Inflammatory macrophage (primary cell): ENCODE measurements at regions not wholly inside any gene's neighbourhood (a gene's known extent, or its start where the extent isn't known, plus 50 kb on each side); places are given as distances from the start of the nearest gene placed in this dataset.
"Not testable (repeated sequence)": the region's sequence is repeated elsewhere in the genome, so short reads cannot be mapped to it uniquely, and the experiment has no call there.

Experiments
- DNase-seq, 2 donors: peaks; one replicate each; pipeline ENCODE4 v3.0.0-alpha.2; 2020 to 2022

DNA sequence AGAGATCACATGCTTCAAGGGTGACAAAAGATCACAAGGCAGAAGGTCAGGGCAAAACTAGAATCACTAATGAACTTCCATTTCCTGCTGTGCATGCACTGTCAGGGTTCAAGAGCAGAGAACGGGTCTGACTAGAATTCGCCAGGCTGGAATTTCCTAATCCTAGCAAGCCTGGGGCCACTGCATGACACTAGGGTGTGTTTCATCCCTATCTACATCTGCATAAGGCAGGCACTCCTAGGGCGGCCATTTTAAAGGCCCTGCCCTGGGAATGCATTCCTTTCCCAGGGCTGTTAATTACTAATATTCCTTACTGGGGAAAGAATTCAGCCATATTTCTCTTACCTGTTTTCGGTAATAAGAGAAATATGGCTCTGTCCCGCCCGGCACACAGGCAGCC, 734.1 kb downstream of the TFAP2A start:
- not testable (repeated sequence) for DNase-seq

DNA sequence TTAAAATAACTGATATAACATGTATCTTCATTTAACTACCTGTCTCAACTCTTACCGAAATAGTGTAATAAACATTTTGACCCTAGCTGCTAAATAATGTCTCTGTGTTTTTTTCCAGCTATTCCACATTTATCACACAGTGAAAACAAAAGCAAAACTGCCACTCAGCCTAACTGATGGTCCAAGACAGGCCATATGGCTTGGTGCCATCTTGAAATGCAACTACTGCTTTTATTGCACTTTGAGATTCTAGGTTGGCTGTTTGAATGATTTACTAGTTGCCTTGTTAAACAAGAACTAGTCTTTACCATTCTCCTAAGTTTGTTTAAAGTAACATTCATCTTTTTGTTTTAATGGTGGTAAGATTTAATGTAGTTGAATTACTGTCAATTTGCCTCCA, 739.8 kb downstream of the TFAP2A start:
- DNase-seq = no peak

DNA sequence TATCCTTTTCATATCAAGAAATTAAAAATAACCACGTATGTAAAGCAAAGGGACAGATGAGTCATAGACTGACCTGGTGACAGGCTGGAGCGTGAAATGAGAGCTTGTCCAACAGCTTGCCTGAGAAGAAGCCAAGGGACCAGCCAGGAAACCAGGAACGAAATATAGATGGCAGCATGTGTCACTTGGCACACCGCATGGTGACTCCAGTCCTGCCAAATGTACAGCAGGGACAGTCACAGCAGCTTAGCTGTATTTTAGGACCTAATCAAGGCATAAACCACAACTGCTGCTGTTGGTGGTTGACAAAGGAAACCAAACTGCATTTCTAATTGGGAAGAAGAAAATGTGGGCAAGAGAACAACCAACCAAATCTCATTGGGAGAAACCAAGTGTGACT, 755.0 kb downstream of the TFAP2A start:
- no peak for DNase-seq

DNA sequence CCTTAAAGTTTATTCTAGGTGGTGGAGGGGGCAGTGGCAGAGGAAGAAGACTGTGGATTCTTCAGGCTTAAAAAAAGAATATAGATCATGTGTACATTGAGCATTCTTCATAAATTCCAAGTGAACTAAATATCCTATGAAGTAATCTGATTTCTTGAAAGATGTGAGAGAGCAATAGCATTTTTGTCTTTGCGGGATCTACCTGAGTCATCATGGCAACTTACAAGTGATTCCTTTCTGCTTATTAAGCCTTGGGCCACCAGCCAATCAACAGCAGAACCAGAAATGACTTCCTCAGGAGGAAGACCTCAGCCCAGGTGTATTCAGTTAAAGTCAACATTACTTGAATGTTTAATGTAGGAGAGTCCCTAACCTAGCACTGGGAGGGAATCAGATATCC, 756.9 kb downstream of the TFAP2A start:
- no peak for DNase-seq

DNA sequence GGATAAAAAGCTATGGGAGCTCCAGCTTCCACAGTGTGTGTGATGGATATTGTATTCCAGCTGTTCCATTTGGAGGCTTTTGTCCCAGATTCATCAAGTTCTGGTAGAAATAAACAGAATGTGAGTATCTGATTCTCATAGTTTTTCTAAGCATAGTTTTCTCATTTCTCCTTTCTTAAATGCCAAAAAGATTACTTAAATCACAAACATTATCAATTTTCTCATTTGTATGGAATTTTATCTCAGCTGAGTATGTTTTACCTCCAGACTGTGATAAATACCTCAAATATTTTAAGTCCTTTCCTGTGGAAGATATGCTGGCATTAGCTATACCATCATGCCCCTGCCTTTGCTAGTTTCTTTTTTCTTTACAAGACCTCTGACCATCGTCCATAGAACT, 767.3 kb downstream of the TFAP2A start:
- DNase-seq = no peak

DNA sequence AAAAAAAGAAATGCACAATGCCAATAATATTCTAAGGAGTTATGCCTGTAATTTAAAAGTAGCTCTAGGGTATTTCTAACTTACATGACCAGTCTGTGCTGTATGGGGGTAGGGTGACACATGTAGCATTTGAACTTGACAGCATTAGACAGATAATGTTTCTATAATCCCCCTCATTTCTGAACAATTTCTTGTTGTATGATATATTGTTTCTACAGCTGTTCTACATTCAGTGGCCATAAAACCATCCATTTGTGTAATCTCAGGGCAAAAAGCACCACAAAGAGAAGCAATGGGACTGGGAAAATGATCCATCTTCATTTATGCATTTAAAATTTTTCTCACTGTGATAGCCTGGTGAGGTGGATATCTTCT, 767.8 kb downstream of the TFAP2A start:
- no peak for DNase-seq

DNA sequence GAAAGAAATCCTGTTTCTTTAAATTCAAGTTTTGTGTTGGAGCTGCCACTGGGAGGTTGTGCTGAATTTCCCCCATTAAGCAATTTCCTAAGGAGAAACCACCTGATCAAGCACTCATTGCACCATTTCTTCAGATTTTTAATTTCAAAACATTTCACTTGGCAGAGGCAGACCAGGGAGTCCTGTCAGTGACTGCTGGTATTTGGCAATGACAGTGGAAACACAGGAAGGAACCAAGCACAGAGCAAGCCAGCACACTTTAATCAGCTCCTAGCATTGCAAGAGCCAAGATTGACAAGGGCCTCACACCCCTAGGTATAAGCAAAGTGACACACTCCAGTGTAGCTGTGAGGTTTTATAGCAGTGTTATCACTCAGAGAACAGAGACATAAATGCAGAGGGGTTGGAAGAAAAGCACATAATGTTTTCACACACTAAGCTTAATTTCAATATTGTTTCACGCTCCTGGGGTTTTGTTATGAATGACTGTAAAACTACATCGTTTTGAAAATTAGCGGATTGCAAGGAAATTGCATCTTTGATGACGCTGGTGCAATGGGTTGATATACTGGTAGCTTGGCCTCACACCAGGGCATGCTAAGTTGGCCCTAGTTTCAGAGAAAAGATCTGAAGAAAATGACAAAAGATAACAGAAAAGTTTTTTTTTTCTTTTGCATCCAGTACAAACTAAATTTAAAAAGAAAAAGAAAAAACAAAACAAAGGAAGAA, 768.4 kb downstream of the TFAP2A start:
- DNase-seq = peak; percentile 38 to 67

DNA sequence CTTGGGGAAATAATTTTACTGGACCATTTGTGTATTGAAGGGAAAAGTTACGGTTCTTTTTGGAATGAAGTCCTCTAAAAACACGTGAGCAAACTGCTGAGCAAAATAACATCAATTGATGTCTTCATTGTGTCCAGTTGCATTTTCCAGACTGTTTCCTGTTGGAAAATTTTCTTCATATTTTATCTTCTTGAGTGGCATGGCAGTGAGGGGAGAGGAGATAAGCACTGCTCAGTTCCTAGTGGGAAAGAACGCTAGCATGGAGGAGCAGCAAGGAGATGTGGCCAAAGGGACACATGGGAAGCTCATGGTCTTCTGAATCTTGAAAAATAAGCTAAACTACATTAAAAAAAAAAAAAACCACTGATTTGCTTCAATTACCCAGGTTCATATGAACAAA, 776.0 kb downstream of the TFAP2A start:
- DNase-seq = no peak

DNA sequence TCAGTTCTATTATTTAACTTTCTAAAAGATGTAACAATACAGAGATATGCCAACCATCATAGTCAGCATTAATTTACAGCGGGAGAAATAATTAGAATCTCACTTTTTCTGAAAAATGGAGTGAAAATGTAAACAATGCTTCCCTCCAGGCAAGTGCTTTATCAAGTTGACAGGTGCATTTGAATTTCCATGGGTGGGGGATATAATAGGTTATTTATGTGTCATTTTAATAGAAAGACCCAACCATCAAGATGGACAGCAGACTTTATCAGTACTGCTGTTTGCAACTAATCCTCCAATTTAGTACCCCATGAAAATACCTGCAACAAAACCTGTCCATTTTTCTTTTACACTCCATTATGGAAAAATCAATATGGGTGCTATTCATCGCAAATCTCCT, 780.1 kb downstream of the TFAP2A start:
- no peak for DNase-seq

DNA sequence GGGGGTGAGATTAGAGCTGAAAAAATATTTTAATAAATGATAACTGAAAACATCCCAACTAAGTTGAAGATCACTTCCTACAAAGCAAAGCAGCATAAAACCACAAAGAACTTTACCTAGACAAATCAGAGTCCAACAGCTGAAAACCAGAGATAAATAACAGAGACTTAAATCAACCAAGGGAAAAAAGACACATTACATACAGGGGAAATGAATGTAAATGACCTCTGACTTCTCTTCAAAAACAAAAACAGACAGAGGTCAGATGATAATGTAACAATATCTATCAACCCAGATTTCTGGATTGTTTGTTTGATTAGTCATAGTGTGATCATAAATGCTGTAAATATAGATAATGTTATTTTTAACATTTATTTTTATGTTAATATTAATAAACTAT, 782.8 kb downstream of the TFAP2A start:
- DNase-seq = no peak

DNA sequence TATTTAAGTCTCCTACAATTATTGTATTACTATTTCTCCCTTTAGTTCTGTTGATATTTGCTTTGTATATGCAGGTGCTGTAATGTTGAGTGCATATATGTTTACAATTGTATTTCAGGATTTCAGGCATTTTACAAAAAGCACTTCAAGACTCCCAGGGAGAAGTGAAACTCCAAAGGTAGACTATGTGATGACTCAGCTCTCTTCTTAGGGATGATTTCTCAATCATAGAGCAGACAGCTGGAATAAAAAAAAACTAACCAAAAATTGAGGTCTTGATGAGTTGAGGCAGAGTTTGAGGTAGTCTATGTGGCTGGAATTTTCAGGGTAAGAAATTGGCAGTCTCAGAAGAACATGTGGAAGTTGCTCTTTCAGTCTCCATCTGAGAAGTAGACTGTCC, 786.1 kb downstream of the TFAP2A start:
- DNase-seq = no peak

DNA sequence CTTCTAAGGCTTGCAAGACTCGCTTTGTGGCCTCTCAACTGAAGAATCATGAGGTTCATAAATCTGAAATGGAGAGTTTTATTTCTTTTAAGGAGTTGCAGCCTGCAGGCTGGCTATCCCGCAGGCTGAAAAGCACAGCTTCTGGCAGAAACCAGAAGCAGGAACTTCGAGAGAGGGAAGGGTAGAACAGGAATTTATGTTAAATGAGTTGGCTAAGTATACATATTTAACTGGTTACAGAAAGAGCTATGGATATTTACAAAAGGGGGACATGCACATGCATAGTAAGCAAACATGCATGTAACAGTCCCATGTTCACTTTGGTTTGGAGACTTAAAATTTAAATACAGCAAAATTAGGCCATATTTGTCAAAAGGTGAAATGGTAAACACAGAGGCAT, 787.0 kb downstream of the TFAP2A start:
- no peak for DNase-seq

DNA sequence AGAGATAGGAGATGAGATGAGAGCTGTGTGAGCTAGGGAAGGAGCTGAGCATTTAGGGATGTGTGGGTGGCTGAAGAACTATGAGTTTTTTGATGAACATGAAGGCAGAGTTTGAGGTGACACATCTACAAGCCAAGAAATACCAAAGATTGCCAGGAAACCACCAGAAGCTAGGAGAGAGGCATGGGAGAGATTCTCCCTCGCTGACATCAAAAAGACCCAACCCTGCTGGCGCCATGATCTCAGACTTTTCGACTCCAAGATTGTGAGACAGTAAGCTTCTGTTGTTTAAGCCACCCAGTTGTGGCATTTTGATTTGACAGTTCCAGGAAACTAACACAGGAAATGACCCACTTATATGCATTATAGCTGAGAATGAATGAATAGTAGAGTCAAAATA, 790.9 kb downstream of the TFAP2A start:
- no peak for DNase-seq

DNA sequence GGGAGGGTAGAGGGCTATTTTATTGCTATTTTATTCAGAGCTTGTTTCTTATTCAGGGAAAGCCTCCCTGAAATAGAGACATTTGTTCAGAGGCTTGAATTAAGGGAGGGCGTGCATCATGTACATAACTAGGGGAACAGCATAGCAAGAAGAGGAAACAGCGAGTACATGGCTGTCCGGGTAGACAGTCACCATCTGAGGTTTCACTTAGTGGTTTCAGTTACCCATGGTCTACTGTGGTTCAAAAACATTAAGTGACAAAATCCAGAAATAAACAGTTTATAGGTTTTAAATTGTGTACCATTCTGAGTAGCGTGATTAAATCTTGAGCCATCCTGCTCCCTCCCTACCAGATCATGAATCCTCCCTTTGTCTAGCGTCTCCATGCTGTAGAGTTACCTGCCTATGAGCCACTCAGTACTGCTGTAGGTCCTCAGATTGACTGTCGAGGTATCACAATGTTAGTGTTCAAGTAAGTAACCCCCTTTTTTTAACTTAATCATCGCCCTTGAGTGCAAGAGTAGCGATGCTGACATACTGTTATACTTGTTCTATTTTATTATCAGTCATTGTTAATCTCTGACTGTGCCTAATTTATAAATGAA, 791.5 kb downstream of the TFAP2A start:
- no peak for DNase-seq

DNA sequence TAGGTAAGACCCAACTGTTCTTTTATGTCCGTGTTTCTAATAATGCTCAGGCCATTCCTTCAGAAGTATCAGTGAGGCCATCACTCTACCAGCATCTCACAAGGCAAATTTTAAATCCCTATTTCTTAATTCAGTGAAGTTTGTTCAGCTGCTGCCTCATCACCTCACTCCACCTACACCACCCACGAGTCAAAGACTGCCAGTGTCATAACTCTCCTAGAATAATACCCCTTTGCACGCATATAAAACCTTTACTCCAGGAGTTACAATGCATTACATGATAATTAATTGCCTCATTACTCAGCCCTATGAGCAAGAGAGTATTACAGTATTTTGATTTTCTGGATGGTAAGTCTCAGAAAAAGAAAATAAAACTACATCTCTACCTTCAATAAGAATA, 793.6 kb downstream of the TFAP2A start:
- DNase-seq = no peak

DNA sequence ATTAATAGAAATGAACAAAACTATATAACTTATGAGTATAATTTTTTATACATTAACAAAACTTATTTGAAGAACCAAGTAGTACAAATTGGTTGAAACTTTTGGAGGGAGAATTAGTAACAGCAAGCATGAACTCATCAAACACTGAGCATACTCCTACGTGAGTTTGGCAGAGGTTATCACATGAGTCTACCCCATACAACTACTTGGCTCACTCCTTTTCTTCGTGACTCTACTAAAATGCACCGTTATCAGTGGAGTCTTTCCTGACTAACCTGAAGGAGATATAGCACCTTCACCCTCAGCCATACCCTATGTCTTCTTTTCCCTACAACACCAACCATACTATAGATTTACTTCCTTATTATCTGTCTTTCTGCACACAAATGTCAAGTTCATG, 794.2 kb downstream of the TFAP2A start:
- DNase-seq = no peak

DNA sequence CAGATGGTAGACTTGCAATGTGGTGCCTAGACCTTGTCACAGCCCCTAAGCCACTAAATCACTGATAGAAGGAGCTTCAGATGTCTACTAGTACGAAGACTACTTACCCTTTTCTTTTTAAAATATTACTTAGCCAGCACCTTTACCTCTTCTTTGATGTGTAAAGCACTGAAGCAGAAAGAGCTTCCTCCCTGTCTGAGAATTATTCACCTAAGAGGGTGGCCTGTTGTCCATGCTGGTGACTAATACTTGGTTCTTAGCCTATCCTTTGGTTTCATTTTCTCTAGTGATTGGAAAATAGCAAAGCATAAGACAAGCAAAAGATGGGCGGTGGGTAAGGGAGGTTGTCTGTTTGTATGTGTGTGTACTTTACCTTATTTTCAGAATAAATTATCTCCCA, 794.6 kb downstream of the TFAP2A start:
- DNase-seq = no peak

DNA sequence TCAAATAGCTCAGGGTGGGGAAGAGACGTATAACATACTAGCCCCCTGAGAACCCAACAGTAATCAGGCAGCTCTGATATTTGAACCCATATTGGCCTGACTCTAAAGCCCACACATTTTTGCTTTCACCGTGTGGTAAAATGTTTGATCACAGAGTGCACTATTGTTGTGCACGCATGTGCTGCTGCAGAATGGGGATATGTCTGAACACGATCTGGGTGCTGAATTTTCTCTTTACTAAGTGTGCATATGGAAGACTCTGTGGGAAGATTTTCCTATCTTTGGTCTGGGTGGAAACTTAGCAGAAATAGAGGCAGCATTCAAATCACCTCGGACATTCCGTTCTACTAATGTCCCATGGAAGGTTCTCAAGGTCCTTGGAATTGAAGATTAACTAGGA, 800.1 kb downstream of the TFAP2A start:
- DNase-seq = no peak

DNA sequence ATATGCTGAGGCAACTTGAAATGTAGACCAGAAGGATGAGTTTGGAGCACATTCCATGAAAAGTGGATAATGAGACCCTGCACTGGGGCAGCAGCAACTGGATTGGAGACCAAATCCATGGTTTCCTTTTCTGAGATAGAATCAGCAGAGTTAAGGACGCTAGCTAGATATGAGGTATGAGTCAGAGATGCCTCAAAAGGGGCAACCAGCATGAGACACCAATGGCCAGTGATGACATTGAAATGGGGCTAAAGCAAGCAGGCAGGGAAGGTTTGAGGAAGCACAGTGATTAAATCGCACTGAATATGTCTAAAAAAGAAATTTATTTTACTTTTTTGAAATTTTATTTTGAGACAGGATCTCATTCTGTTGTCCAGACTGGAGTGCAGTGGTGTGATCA, 802.4 kb downstream of the TFAP2A start:
- no peak for DNase-seq

DNA sequence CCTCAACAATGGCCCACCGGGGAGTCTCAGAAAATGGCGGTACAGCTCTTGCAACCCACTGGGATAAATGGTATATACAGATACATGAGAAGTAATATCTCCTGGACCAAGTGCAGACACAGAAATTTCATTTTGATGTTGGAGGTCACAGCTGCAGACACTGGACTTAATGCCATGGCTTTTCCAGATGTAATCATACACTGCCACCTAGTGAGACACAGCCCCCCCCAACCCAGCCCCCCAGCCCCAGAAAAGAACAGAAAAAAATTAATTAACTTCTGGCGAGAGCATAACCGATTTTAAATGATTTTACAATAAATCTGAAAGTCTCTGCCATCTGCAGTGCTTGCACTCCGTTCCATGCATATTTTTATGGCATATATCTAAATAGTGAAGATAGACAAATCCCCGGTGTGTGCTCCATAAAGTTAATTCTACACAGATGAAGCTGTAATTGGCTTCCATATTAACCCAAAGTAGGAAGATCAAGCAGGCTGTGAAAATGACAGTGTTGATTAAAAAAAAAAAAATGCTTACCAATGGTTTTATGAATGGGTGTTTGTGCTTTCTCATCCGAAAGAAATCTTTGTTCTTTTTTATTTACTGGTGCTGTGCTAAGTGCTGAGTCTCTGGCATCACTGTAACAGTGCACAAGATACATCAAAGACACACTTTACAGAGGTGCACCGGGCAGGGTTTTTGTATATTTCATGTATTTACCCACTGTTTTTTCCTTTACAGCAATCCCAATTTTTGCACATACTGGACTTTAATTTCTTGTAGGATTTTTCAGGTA, 804.1 kb downstream of the TFAP2A start:
- no peak for DNase-seq

DNA sequence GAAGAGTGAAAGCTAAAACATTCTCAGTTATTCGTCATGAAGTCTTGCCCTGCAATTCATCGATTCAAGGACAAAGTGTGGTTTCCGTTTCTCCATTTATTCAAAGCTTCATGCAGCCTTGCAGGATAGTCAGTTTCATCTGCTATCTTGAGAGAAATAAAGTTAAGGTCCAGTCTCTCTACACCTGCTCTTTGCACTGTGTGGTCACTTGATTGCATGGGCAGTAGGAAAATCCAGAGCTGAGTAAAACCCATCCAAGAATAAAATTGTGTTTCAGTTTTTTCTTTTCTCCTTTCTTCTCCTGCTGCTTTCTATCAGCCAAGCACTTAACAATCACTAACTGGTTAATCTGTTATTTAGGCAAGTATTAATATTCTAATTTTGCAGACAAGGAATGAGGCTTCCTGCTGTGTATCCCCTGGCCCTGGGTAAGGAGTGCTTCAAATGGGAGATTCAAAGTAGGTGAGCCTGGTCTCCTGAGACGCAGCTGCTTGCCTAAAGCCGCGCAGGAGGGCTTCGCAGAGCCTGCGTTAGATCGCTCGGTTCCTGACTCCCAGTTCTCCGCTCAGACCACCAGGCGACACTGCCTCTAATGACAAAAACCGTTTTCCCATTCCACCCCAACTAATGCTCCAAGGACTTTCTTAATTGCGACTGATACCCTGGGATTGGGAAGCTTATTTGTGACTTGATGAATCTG, 808.3 kb downstream of the TFAP2A start:
- DNase-seq = no peak

DNA sequence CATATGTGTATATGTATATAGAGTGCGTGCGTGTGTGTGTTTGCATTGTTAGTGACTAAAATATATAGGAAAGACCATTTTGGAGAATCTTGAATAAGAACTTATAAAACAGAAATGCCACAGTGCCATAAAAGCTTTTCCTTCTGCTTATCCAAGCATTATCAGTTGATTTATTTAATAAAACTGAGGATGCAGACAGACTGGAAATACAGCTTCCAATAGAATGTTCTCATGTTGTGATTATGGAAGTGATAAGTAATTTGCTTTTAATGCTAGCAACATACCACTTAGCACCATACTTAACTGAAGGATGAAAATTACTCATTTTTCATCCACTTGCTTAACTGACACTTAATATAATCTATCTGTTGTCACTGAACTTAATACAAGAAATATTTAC, 820.1 kb downstream of the TFAP2A start:
- no peak for DNase-seq

DNA sequence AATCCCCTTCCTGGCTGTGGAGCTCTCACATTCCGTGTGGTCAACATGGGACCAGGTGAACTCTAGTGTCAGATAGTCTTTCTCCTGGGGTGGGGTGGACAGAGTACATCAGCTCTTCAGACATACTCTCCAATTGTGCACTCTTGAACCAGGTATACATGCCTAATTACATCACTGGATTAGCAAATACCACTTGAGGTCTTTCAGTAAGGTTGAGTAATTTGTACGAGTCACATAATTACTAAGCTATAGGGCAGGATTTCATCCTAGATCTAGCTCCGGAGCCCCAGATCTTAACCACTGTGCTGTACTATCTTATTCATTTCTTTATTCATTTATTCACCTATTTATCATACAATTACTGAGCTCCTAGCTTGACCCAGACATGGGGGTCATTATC, 821.3 kb downstream of the TFAP2A start:
- no peak for DNase-seq
